ENCODE measurements at regions not wholly inside any gene's neighbourhood (a gene's known extent, or its start where the extent isn't known, plus 50 kb on each side); places are given as distances from the start of the nearest gene placed in this dataset.

DNA sequence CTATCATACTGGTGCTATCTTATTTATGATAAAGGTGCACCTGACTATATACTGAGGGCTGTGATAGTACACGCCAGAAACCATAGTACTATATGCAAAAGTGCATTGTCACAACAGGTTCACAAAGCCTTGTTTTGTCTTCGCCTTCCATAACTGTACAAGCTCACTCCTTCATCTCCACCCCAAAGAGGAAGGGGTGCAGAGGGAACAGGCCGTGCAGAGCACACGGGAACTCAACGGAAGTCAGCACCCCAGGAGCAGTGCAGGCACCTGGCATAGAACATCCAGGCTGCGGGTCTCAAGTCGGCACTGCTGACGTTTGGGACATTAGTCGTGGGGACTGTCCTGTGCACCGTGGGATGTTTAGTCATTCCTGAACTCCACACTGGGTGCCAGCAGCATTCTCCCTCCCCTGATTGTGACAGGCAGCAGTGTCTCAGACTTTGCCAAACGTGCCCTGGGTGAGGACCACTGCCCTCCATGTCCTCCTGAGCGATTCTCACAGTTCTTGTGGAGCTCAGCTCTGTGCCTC, 99.7 kb downstream of the PXDC1 start:
- TF ChIP-seq ZFX (IDR thresholded peaks at IDR 0.05) (no peak), CTCF (conservative IDR thresholded peaks at IDR 0.05) (no peak)
- H3K27ac ChIP-seq, result no peak overlapping the region

- TF ChIP-seq ZFX (IDR thresholded peaks at IDR 0.05) (no peak), CTCF (conservative IDR thresholded peaks at IDR 0.05) (no peak)
- H3K27ac ChIP-seq, result no peak overlapping the region
Measured at GRCh38 chr6:3650959-3651697, 100.4 kb downstream of the PXDC1 start.

DNA sequence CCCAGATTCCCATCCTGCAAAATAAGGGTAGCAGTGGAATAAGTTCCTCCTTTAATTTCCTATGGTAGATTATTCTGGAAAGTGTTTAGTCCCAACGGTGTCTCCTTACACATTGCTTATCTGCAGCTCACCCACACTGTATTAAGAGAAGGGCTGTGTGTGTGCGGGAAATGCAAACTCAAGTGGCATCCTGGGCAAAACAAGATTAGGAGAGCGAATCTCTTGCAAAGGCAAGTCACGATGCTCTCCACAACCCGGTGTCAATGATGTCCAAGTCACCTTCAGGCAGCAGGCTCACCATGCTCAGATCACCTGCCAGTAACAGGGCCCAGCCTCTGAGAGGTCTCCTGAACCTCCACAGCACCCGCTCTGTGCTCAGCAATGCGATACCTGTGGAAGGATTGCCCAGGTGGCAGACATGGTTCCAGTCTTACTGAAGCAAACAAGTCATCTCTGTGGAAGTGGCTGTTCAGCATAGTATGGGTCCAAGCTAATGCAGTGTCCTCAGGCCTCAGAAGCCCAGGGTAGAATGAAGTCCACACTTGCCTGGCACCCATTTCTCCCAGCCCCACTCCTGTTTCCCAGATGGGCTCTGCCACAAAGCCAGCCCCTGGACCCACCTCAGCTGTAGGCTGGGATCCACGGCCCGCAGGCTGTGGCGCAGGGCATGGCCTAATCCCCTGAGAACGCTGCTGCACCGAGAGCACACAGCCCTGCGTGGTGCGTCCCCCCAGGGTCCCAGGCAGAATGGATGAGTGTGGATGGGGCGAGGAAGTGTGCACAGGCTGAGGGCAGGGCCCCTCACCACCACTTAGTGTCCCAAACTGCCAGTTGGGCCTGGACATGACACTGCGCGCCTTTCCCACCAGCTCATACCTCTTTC, 101.2 kb downstream of the PXDC1 start:
- TF ChIP-seq CTCF (conservative IDR thresholded peaks at IDR 0.05), result no peak
- no peak for TF ChIP-seq ZFX (IDR thresholded peaks at IDR 0.05)
- no peak overlapping the region for H3K27ac ChIP-seq

- TF ChIP-seq ZFX (IDR thresholded peaks at IDR 0.05) (no peak), CTCF (conservative IDR thresholded peaks at IDR 0.05) (no peak)
- H3K27ac ChIP-seq, result no peak overlapping the region
Measured at GRCh38 chr6:3648724-3649123, 102.8 kb downstream of the PXDC1 start.

DNA sequence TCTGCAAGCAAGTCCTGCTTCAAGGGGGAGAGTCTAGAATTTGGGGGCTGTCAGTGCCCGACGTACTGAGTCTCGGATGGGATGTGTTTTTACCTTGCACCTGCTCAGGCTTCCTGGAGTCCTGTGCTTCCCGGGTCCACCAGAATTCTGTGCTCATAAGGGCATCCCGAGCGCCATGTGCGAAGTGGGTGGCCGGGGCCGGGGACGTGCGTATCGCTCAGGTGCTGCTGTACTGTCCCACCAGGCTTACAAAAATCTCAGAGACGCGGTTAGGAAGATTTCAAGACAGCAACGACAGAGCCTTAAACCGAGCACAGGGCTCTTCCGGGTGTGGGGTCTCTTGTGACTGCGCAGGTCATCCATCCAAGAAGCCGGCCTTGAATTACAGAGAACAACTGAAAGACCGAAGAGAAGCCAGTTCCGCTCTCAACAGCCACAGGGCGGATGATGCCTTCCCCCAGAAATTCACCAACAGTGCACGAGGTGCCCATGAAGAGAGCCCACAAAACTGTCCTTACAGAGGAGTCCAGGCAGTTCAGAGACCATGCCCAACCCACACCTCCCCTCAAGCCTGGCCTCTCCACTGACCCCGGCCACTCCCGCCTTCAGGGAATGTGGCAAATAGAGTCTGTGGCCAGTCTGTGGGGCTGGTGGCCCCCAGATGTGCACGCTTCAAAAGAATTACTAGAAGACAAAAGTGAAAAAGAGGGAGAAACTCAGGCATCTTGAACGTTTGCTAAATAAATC, 104.7 kb downstream of the PXDC1 start:
- TF ChIP-seq ZFX (IDR thresholded peaks at IDR 0.05), result no peak
- no peak for TF ChIP-seq CTCF (conservative IDR thresholded peaks at IDR 0.05)
- H3K27ac ChIP-seq, result no peak overlapping the region

- TF ChIP-seq CTCF (conservative IDR thresholded peaks at IDR 0.05) (no peak), ZFX (IDR thresholded peaks at IDR 0.05) (no peak)
- no peak overlapping the region for H3K27ac ChIP-seq
Measured at GRCh38 chr6:3644739-3645012, 106.8 kb downstream of the PXDC1 start.
